ENCODE measurements at regions not wholly inside any gene's neighbourhood (a gene's known extent, or its start where the extent isn't known, plus 50 kb on each side); places are given as distances from the start of the nearest gene placed in this dataset.

- TF ChIP-seq, protein P1, sequence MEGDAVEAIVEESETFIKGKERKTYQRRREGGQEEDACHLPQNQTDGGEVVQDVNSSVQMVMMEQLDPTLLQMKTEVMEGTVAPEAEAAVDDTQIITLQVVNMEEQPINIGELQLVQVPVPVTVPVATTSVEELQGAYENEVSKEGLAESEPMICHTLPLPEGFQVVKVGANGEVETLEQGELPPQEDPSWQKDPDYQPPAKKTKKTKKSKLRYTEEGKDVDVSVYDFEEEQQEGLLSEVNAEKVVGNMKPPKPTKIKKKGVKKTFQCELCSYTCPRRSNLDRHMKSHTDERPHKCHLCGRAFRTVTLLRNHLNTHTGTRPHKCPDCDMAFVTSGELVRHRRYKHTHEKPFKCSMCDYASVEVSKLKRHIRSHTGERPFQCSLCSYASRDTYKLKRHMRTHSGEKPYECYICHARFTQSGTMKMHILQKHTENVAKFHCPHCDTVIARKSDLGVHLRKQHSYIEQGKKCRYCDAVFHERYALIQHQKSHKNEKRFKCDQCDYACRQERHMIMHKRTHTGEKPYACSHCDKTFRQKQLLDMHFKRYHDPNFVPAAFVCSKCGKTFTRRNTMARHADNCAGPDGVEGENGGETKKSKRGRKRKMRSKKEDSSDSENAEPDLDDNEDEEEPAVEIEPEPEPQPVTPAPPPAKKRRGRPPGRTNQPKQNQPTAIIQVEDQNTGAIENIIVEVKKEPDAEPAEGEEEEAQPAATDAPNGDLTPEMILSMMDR (conservative IDR thresholded peaks at IDR 0.05; ENCODE audit: low read depth, low read length): no peak
- no peak for TF ChIP-seq EZH2phosphoT487 (IDR thresholded peaks at IDR 0.05; ENCODE audit: borderline replicate concordance, low read length)
- no peak for TF ChIP-seq EZH2 (IDR thresholded peaks at IDR 0.05; ENCODE audit: low read length, unreplicated experiment)
These were observed 50.1 kb upstream of the ADRB1 start for GRCh38 chr10:113993489-113993991.
